Transverse colon (tissue), 3 donors: ENCODE measurements at regions not wholly inside any gene's neighbourhood (a gene's known extent, or its start where the extent isn't known, plus 50 kb on each side); places are given as distances from the start of the nearest gene placed in this dataset.

Source experiments
- CTCF ChIP-seq, 5 experiments: fragments of 200-600 bp in 3 of 5; fragments of 450-650 bp in 2 of 5; sonication (generic) in 3 of 5; IDR thresholded peaks; 1 replicate in 2 of 5; 2 replicates in 3 of 5; pipeline ENCODE4 v1.5.1; 2016 to 2017; ENCODE audit warnings: antibody characterized with exemption in 5 of 5, inconsistent platforms in 3 of 5, mild to moderate bottlenecking in 2 of 5, moderate library complexity in 1 of 5
- EP300 ChIP-seq: sonication (generic); formaldehyde crosslinking; IDR thresholded peaks from one replicate; pipeline ENCODE4 v1.6.1; 2017; ENCODE audit warnings: antibody characterized with exemption, low read depth
- POLR2A ChIP-seq: fragments of 450-650 bp; IDR thresholded peaks from one replicate; pipeline ENCODE4 v1.6.1; 2016; ENCODE audit warnings: antibody characterized with exemption, mild to moderate bottlenecking, moderate library complexity

DNA sequence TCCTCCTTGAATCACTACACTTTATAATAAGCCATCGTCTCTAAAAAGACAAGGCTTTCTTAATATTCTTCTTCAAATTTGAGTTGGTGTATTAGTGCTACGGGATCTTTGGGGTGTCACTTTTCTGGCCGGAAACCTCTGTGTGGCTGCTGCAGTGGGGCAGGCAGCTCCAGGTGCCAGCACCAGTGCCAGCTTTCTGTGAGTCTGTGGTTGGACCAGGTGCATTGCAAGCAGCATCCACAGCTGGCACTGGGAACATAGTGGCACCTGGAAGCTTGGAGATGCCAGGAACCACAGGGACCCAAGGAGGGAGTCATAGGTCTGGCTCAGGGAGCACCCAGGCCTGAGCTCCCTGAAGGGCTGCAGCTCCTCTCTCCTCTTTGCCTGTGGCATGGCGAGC, 111.8 kb upstream of the RUNX3 start:
- no peak for TF ChIP-seq CTCF (IDR thresholded peaks at IDR 0.05)
- TF ChIP-seq POLR2A = no peak
- TF ChIP-seq EP300 = no peak
